ENCODE measurements at regions not wholly inside any gene's neighbourhood (a gene's known extent, or its start where the extent isn't known, plus 50 kb on each side); places are given as distances from the start of the nearest gene placed in this dataset.
"Not testable (repeated sequence)": the region's sequence is repeated elsewhere in the genome, so short reads cannot be mapped to it uniquely, and the experiment has no call there.

DNA sequence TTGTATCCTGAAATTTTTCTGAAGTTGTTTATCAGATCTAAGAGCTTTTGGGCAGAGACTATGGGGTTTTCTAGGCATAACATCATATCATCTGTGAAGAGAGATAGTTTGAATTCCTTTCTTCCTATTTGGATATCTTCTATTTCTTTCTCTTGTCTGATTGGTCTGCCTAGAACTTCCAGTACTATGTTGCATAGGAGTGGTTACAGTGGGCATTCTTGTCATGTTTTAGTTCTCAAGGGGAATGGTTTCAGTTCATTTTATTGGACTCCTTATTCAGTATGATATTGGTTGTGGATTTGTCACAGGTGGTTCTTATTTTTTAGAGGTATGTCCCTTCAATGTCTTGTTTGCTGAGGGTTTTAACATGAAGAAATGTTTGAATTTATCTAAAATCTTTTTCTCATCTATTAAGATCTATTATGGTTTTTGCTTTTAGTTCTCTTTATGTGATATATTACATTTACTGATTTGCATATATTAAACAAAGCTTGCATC, 286.6 kb upstream of the C1QTNF3 start:
- TF ChIP-seq, protein P1, sequence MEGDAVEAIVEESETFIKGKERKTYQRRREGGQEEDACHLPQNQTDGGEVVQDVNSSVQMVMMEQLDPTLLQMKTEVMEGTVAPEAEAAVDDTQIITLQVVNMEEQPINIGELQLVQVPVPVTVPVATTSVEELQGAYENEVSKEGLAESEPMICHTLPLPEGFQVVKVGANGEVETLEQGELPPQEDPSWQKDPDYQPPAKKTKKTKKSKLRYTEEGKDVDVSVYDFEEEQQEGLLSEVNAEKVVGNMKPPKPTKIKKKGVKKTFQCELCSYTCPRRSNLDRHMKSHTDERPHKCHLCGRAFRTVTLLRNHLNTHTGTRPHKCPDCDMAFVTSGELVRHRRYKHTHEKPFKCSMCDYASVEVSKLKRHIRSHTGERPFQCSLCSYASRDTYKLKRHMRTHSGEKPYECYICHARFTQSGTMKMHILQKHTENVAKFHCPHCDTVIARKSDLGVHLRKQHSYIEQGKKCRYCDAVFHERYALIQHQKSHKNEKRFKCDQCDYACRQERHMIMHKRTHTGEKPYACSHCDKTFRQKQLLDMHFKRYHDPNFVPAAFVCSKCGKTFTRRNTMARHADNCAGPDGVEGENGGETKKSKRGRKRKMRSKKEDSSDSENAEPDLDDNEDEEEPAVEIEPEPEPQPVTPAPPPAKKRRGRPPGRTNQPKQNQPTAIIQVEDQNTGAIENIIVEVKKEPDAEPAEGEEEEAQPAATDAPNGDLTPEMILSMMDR (conservative IDR thresholded peaks at IDR 0.05; ENCODE audit: low read depth in 2 of 2): not testable (repeated sequence)
- TF ChIP-seq EZH2 (IDR thresholded peaks at IDR 0.05; ENCODE audit: low read depth, unreplicated experiment); REST (IDR thresholded peaks at IDR 0.05; ENCODE audit: unreplicated experiment); EZH2phosphoT487 (IDR thresholded peaks at IDR 0.05; ENCODE audit: unreplicated experiment): not testable (repeated sequence)

All from GM23338 (cell line).